Stomach (tissue), 4 donors: ENCODE measurements at regions not wholly inside any gene's neighbourhood (a gene's known extent, or its start where the extent isn't known, plus 50 kb on each side); places are given as distances from the start of the nearest gene placed in this dataset.

Source experiments
- EP300 ChIP-seq: sonication (generic); formaldehyde crosslinking; IDR thresholded peaks from one replicate; pipeline ENCODE4 v1.6.1; 2017; ENCODE audit warnings: antibody characterized with exemption
- POLR2A ChIP-seq, 4 donors: fragments of 450-650 bp; IDR thresholded peaks; one replicate each; pipeline ENCODE4 v1.6.1; 2016; ENCODE audit warnings: antibody characterized with exemption in 4 of 4, control low read depth in 2 of 4, mild to moderate bottlenecking in 1 of 4, moderate library complexity in 1 of 4
- POLR2AphosphoS5 ChIP-seq, 3 donors: sonication (generic); formaldehyde crosslinking; IDR thresholded peaks; one replicate each; pipeline ENCODE4 v1.6.1; 2016; ENCODE audit warnings: antibody characterized with exemption in 3 of 3
- TF ChIP-seq, protein P1 (sequence below), 7 experiments: fragments of 450-650 bp in 4 of 7; fragments of 200-600 bp in 3 of 7; sonication (generic) in 3 of 7; IDR thresholded peaks; one replicate each; pipeline ENCODE4 v1.5.1; 2016 to 2019; ENCODE audit warnings: antibody characterized with exemption in 7 of 7, control low read depth in 2 of 7, mild to moderate bottlenecking in 1 of 7

DNA sequence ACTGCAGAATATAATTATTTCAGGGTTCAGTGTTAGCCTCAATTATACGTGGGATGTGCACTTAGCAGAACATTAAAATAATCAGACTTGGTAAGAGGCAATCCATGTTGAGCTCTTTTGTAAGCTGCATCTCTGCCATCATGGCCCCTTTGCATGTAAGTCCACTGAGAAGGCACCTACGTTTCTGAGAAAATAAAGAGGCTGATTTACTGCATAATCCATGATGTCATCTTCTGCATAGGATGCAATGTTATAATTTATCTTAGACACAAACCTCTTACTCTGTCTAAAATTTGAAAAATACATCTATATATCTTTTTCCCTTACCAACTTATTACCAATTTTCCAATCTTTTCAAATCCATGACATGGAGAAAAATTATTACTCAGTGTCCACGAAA lies 1294.7 kb downstream of the ZPLD1 start:
- TF ChIP-seq, protein P1, sequence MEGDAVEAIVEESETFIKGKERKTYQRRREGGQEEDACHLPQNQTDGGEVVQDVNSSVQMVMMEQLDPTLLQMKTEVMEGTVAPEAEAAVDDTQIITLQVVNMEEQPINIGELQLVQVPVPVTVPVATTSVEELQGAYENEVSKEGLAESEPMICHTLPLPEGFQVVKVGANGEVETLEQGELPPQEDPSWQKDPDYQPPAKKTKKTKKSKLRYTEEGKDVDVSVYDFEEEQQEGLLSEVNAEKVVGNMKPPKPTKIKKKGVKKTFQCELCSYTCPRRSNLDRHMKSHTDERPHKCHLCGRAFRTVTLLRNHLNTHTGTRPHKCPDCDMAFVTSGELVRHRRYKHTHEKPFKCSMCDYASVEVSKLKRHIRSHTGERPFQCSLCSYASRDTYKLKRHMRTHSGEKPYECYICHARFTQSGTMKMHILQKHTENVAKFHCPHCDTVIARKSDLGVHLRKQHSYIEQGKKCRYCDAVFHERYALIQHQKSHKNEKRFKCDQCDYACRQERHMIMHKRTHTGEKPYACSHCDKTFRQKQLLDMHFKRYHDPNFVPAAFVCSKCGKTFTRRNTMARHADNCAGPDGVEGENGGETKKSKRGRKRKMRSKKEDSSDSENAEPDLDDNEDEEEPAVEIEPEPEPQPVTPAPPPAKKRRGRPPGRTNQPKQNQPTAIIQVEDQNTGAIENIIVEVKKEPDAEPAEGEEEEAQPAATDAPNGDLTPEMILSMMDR (IDR thresholded peaks at IDR 0.05): no peak
- TF ChIP-seq POLR2A (IDR thresholded peaks at IDR 0.05): no peak
- TF ChIP-seq POLR2AphosphoS5 (IDR thresholded peaks at IDR 0.05): no peak
- no peak for TF ChIP-seq EP300
